ENCODE measurements at regions not wholly inside any gene's neighbourhood (a gene's known extent, or its start where the extent isn't known, plus 50 kb on each side); places are given as distances from the start of the nearest gene placed in this dataset.

DNA sequence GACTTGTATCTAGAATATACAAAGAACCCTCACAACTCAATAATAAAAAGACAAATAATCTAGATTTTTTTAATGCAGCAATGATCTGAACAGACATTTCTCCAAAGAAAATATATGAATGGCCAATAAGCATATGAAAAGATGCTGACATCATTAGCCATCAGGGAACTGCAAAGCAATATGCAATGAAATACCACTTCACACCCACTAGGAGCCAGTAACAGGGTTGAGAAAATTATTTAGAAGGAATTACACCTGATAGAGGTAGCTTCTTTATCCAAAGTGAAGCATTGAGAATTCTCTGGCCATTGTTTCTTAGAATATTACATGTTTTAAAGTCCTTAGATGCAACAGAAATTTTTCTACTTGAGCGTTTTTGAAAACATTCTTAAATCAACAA is 316.9 kb downstream of the KCNN2 start:
- TF ChIP-seq, protein P1, sequence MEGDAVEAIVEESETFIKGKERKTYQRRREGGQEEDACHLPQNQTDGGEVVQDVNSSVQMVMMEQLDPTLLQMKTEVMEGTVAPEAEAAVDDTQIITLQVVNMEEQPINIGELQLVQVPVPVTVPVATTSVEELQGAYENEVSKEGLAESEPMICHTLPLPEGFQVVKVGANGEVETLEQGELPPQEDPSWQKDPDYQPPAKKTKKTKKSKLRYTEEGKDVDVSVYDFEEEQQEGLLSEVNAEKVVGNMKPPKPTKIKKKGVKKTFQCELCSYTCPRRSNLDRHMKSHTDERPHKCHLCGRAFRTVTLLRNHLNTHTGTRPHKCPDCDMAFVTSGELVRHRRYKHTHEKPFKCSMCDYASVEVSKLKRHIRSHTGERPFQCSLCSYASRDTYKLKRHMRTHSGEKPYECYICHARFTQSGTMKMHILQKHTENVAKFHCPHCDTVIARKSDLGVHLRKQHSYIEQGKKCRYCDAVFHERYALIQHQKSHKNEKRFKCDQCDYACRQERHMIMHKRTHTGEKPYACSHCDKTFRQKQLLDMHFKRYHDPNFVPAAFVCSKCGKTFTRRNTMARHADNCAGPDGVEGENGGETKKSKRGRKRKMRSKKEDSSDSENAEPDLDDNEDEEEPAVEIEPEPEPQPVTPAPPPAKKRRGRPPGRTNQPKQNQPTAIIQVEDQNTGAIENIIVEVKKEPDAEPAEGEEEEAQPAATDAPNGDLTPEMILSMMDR (IDR thresholded peaks at IDR 0.05; ENCODE audit: control extremely low read depth in 1 of 3, insufficient read depth in 1 of 3, low read depth in 1 of 3, low read length in 3 of 3): no peak
- no peak for TF ChIP-seq CHD2 (IDR thresholded peaks at IDR 0.05; ENCODE audit: low read length)

Data from H1 (cell line).